HepG2 (cell line): ENCODE measurements at regions not wholly inside any gene's neighbourhood (a gene's known extent, or its start where the extent isn't known, plus 50 kb on each side); places are given as distances from the start of the nearest gene placed in this dataset.

Source experiments
- ATAC-seq: fragments of 200-7000 bp; cut with Tn5 transposase; 3 replicates; pipeline ENCODE4 v1.9.1; 2020; ENCODE audit warnings: mild to moderate bottlenecking, moderate library complexity
- BruUV-seq: library from RNA; stranded (reverse); fragments of 400-500 nt; replicated peaks from 2 replicates; lab custom pipeline; 2021; lab: Mats Ljungman, UMichigan
- CTCF ChIA-PET: fragments of 300-600 bp; formaldehyde crosslinking; extraction: SDS; loops from one replicate; lab custom pipeline; 2021; ENCODE audit warnings: low total read pairs, inconsistent platforms, low intra/inter-chr PET ratio; lab: Yijun Ruan, JAX
- POLR2A ChIA-PET: fragments of 350-600 bp; sonication (Branson Sonifier 250); formaldehyde crosslinking; loops from one replicate; lab custom pipeline; 2020; ENCODE audit warnings: antibody characterized with exemption, inconsistent platforms; lab: Yijun Ruan, JAX
- DNase-seq: peaks from one replicate; pipeline ENCODE4 v3.0.0-alpha.2; 2015; ENCODE audit warnings: low spot score
- FAIRE-seq: peaks from 3 replicates; lab custom pipeline; 2011; peaks lifted over from hg19 to GRCh38; lab: Jason Lieb, UNC
- H2AFZ ChIP-seq: one replicate; pipeline ENCODE4 v1.6.1; 2011; ENCODE audit warnings: low read length, inconsistent platforms
- H3K27ac ChIP-seq: fragments of 300-600 bp; 3 replicates; pipeline ENCODE4 v1.8.0; 2011; ENCODE audit warnings: mixed run types, mild to moderate bottlenecking, mixed read lengths, low read length, inconsistent platforms; ENCODE audit not compliant: insufficient read depth; ENCODE audit errors: extremely low read length
- H3K27me3 ChIP-seq, 2 experiments: fragments of 200-600 bp in 1 of 2; 2 replicates in 1 of 2; 3 replicates in 1 of 2; pipeline versions ENCODE4 v1.6.0 to v1.8.0; 2011; ENCODE audit warnings: low read length in 2 of 2, mild to moderate bottlenecking in 2 of 2, moderate library complexity in 2 of 2, inconsistent platforms in 1 of 2; ENCODE audit not compliant: insufficient read depth in 2 of 2, control insufficient read depth in 1 of 2
- H3K36me3 ChIP-seq, 2 experiments: fragments of 200-600 bp in 1 of 2; replicated peaks in 1 of 2; 2 replicates in 1 of 2; 3 replicates in 1 of 2; pipeline versions ENCODE4 v1.5.1 to v1.8.0; 2011; ENCODE audit warnings: low read length in 2 of 2, inconsistent platforms in 1 of 2; ENCODE audit not compliant: insufficient read depth in 2 of 2, control insufficient read depth in 1 of 2
- H3K4me1 ChIP-seq: 2 replicates; pipeline ENCODE4 v1.5.1; 2012; ENCODE audit warnings: low read length, inconsistent platforms; ENCODE audit not compliant: insufficient read depth
- H3K4me2 ChIP-seq: 2 replicates; pipeline ENCODE4 v1.6.0; 2011; ENCODE audit warnings: low read depth, low read length, inconsistent platforms
- H3K4me3 ChIP-seq, 3 experiments: fragments of 200-600 bp in 1 of 3; sonication (generic), shearing (Covaris generic) in 1 of 3; replicated peaks in 1 of 3; 2 replicates each; pipeline ENCODE4 v1.5.1; 2011 to 2016; ENCODE audit warnings: low read length in 3 of 3, inconsistent platforms in 2 of 3, low read depth in 2 of 3, mild to moderate bottlenecking in 2 of 3, control low read depth in 1 of 3, mixed read lengths in 1 of 3; ENCODE audit not compliant: insufficient read depth in 1 of 3
- H3K79me2 ChIP-seq: one replicate; pipeline ENCODE4 v1.6.1; 2011; ENCODE audit warnings: low read length, inconsistent platforms; ENCODE audit not compliant: insufficient read depth
- H3K9ac ChIP-seq: 2 replicates; pipeline ENCODE4 v1.6.0; 2011; ENCODE audit warnings: mild to moderate bottlenecking, low read depth, low read length, inconsistent platforms; ENCODE audit not compliant: insufficient read depth
- H3K9me3 ChIP-seq: 2 replicates; pipeline ENCODE4 v1.5.1; 2012; ENCODE audit warnings: mild to moderate bottlenecking, low read length
- H4K20me1 ChIP-seq: 2 replicates; pipeline ENCODE4 v1.6.0; 2011; ENCODE audit warnings: inconsistent platforms, mild to moderate bottlenecking, low read length, moderate library complexity; ENCODE audit not compliant: insufficient read depth
- MTF2 ChIP-seq: sonication (generic); formaldehyde crosslinking; IDR thresholded peaks from 2 replicates; pipeline ENCODE4 v1.5.0; 2020; ENCODE audit warnings: missing genetic modification reagents, borderline replicate concordance
- MYNN ChIP-seq: sonication (generic); formaldehyde crosslinking; IDR thresholded peaks from 2 replicates; pipeline ENCODE4 v1.4.0; 2020; ENCODE audit warnings: mild to moderate bottlenecking, low read depth, missing genetic modification reagents
- NR2F6 ChIP-seq, 2 experiments: IDR thresholded peaks; 2 replicates each; pipeline ENCODE4 v1.6.1; 2016; ENCODE audit warnings: antibody characterized with exemption in 1 of 2, mild to moderate bottlenecking in 1 of 2
- PBX3 ChIP-seq: sonication (generic); formaldehyde crosslinking; IDR thresholded peaks from 2 replicates; pipeline ENCODE4 v1.8.1; 2023; ENCODE audit warnings: missing genetic modification reagents, inconsistent platforms, borderline replicate concordance
- POLR2AphosphoS2 ChIP-seq: IDR thresholded peaks from 2 replicates; pipeline ENCODE4 v1.6.1; 2011; ENCODE audit warnings: low read depth, low read length, improper control_type of control experiment
- SIN3B ChIP-seq: fragments of 150-350 bp; IDR thresholded peaks from 2 replicates; pipeline ENCODE4 v1.6.1; 2014; ENCODE audit warnings: low read length
- ZFP36 ChIP-seq: fragments of 150-350 bp; IDR thresholded peaks from 2 replicates; pipeline ENCODE4 v1.6.1; 2018; ENCODE audit warnings: borderline replicate concordance, low read length, low read depth; ENCODE audit not compliant: partially characterized antibody
- ZNF33B ChIP-seq: sonication (generic); formaldehyde crosslinking; IDR thresholded peaks from 2 replicates; pipeline ENCODE4 v1.5.1; 2020; ENCODE audit warnings: mild to moderate bottlenecking, missing genetic modification reagents
- WGBS: methylation state at CpG from one replicate; pipeline ENCODE4 v1.1.6; 2017; ENCODE audit warnings: low lambda C conversion rate; 5-methylcytosine and 5-hydroxymethylcytosine counted together
- in situ Hi-C: cut with HindIII; loops from 2 replicates; pipeline ENCODE4 v1.10.0; 2017; ENCODE audit warnings: low pct_unique_long_range_greater_than_20kb; ENCODE audit not compliant: extremely low pct_ligation_motif_present
- intact Hi-C: fragments of 100-400 bp; cut with micrococcal nuclease; formaldehyde crosslinking; loops from one replicate; pipeline ENCODE4 v1.10.0; 2022; ENCODE audit not compliant: unreplicated experiment
- TF ChIP-seq, protein P1 (sequence below): sonication (generic); formaldehyde crosslinking; IDR thresholded peaks from 2 replicates; pipeline ENCODE4 v1.4.0; 2020; ENCODE audit warnings: missing genetic modification reagents

DNA sequence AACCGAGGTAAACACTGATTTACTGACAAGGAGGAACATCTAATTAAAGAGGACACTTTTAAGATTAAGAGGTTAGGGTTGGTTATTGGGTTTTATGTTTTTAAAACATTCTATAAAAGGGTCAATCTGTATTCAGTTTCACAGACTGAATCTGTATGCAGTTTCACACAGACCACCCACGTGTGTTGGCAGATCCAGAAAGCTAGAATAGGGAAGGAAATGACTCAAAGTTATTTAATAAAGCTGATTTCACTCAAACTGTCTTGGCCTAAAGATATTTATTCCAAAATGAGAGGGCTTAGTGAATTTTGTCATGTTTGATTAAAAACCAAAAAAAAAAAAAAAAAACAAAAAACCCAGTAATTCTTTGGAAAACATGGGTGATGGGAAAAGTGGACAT is 140.2 kb downstream of the SLC24A2 start:
- FAIRE-seq, result no peak
- intact Hi-C loops, result no loop called here

DNA sequence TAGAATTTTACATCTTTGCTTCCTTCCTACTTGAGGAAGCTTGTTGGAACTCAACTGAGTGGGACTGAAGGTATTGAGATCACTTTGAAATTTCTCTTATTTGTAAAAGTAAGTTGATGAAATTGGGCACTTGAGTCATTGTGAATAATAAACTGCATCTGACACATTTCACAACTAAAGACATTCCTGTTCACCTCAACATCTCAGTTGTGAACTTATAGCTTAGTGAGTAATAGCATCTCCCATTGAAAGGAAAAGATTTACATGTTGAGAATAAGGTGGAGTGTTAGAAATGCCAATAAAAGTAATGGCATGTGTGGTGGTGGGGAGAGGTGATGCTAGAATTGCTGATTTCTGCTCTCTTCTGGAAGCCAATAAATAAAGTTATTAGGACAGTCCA is 145.0 kb downstream of the SLC24A2 start:
- H3K9ac ChIP-seq, result no peak overlapping the region
- BruUV-seq, result no TSS peak
- H3K79me2 ChIP-seq, result no peaks in the 10 kb centered on the region
- FAIRE-seq (no peak), ATAC-seq (no peak), DNase-seq (no peak)
- in situ Hi-C loops (no loop called here), intact Hi-C loops (no loop called here)
- no peak overlapping the region for H2AFZ ChIP-seq
- POLR2A ChIA-PET, result no interaction called here
- H3K4me2 ChIP-seq, result no peak overlapping the region
- peaks cover 4% of the 10 kb centered on the region; the same call in 1 of the 2 replicates for H3K4me1 ChIP-seq
- no peak overlapping the region for H3K4me3 ChIP-seq
- no peaks in the 10 kb centered on the region for H4K20me1 ChIP-seq
- no peaks in the 10 kb centered on the region for H3K9me3 ChIP-seq
- H3K27ac ChIP-seq, result no peak overlapping the region
- H3K27me3 ChIP-seq, result no peaks in the 10 kb centered on the region
- CTCF ChIA-PET, result no interaction called here
- no peaks in the 10 kb centered on the region for H3K36me3 ChIP-seq
- TF ChIP-seq MYNN (CRISPR knock-in tag) (no peak), POLR2AphosphoS2 (no peak), NR2F6 (IDR thresholded peaks at IDR 0.05) (no peak), NR2F6 (CRISPR knock-in tag; IDR thresholded peaks at IDR 0.05) (no peak), PBX3 (no peak), ZNF33B (CRISPR knock-in tag) (no peak), ZFP36 (no peak), MTF2 (CRISPR knock-in tag) (no peak), SIN3B (no peak)
- TF ChIP-seq, all 625 proteins: peak for 0

More for the DNA sequence above, 140.2 kb downstream of the SLC24A2 start:
- Histone ChIP-seq H2AFZ (no peak overlapping the region), H3K9ac (no peak overlapping the region), H3K27ac (no peak overlapping the region), H3K4me2 (no peak overlapping the region), H3K36me3 (no peaks in the 10 kb centered on the region), H3K4me1 (peaks cover 8% of the 10 kb centered on the region; the same call in 1 of the 2 replicates), H3K79me2 (no peaks in the 10 kb centered on the region), H4K20me1 (no peaks in the 10 kb centered on the region), H3K27me3 (no peaks in the 10 kb centered on the region), H3K9me3 (no peaks in the 10 kb centered on the region), H3K4me3 (no peak overlapping the region)
- no peak for DNase-seq
- POLR2A ChIA-PET, result no interaction called here
- BruUV-seq, result no TSS peak
- CTCF ChIA-PET, result no interaction called here
- in situ Hi-C loops, result no loop called here
- 2% methylated on average over 2 of the region's 2 CpGs for WGBS
- ATAC-seq, result no peak
- TF ChIP-seq, protein P1, sequence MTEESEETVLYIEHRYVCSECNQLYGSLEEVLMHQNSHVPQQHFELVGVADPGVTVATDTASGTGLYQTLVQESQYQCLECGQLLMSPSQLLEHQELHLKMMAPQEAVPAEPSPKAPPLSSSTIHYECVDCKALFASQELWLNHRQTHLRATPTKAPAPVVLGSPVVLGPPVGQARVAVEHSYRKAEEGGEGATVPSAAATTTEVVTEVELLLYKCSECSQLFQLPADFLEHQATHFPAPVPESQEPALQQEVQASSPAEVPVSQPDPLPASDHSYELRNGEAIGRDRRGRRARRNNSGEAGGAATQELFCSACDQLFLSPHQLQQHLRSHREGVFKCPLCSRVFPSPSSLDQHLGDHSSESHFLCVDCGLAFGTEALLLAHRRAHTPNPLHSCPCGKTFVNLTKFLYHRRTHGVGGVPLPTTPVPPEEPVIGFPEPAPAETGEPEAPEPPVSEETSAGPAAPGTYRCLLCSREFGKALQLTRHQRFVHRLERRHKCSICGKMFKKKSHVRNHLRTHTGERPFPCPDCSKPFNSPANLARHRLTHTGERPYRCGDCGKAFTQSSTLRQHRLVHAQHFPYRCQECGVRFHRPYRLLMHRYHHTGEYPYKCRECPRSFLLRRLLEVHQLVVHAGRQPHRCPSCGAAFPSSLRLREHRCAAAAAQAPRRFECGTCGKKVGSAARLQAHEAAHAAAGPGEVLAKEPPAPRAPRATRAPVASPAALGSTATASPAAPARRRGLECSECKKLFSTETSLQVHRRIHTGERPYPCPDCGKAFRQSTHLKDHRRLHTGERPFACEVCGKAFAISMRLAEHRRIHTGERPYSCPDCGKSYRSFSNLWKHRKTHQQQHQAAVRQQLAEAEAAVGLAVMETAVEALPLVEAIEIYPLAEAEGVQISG (CRISPR knock-in tag), result no peak
